Neural cell (in vitro differentiated cells): ENCODE measurements at regions not wholly inside any gene's neighbourhood (a gene's known extent, or its start where the extent isn't known, plus 50 kb on each side); places are given as distances from the start of the nearest gene placed in this dataset.

Experiments used
- EZH2 ChIP-seq: fragments of 200-600, 300-800 bp; shearing (Covaris generic), sonication (generic); IDR thresholded peaks from 2 replicates; pipeline ENCODE4 v1.6.1; 2014; ENCODE audit warnings: antibody characterized with exemption, low read length, borderline replicate concordance, mild to moderate bottlenecking; ENCODE audit not compliant: insufficient read depth, poor library complexity, severe bottlenecking
- SMC3 ChIP-seq: fragments of 450-650 bp; conservative IDR thresholded peaks from 2 replicates; pipeline ENCODE4 v1.6.1; 2014; ENCODE audit warnings: antibody characterized with exemption, mild to moderate bottlenecking, moderate library complexity; ENCODE audit not compliant: poor library complexity
- TF ChIP-seq, protein P1 (sequence below): fragments of 450-650 bp; IDR thresholded peaks from 2 replicates; pipeline ENCODE4 v1.5.1; 2014; ENCODE audit warnings: antibody characterized with exemption, mild to moderate bottlenecking, moderate library complexity; ENCODE audit not compliant: poor library complexity, severe bottlenecking

DNA sequence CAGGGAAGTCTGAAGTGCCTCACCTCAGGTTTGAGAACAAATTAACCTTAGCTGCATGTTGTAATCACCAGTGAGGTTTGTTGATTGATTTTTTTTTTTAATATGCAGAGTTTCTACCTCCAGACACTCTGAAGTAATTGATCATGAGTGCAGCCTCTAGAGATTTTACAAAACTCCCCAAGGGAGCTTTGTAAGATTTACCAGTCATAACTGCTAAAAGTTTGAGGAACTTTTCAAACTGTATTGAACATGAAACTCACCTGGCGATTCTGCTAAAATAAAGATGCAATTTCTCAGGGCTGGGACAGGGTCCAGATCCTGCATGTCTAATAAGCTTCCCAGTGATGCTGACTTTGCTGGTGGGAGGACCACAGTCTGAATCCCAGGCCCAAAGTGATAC lies 339.6 kb upstream of the DCC start:
- no peak for TF ChIP-seq SMC3
- TF ChIP-seq, protein P1, sequence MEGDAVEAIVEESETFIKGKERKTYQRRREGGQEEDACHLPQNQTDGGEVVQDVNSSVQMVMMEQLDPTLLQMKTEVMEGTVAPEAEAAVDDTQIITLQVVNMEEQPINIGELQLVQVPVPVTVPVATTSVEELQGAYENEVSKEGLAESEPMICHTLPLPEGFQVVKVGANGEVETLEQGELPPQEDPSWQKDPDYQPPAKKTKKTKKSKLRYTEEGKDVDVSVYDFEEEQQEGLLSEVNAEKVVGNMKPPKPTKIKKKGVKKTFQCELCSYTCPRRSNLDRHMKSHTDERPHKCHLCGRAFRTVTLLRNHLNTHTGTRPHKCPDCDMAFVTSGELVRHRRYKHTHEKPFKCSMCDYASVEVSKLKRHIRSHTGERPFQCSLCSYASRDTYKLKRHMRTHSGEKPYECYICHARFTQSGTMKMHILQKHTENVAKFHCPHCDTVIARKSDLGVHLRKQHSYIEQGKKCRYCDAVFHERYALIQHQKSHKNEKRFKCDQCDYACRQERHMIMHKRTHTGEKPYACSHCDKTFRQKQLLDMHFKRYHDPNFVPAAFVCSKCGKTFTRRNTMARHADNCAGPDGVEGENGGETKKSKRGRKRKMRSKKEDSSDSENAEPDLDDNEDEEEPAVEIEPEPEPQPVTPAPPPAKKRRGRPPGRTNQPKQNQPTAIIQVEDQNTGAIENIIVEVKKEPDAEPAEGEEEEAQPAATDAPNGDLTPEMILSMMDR, result no peak
- TF ChIP-seq EZH2, result no peak
